Endothelial cell of umbilical vein (primary cell): ENCODE measurements at regions not wholly inside any gene's neighbourhood (a gene's known extent, or its start where the extent isn't known, plus 50 kb on each side); places are given as distances from the start of the nearest gene placed in this dataset.

Experiments used
- BruUV-seq: library from RNA; stranded (reverse); fragments of 400-500 nt; replicated peaks from 2 replicates; lab custom pipeline; 2021; lab: Mats Ljungman, UMichigan
- CTCF ChIA-PET: fragments of 300-600, 350-600 bp; sonication (Branson Sonifier 250); formaldehyde crosslinking; loops from one replicate; lab custom pipeline; 2021; ENCODE audit warnings: antibody characterized with exemption, inconsistent platforms; lab: Charles Lee
- POLR2A ChIA-PET: fragments of 300-600, 350-600 bp; sonication (Branson Sonifier 250); formaldehyde crosslinking; loops from one replicate; lab custom pipeline; 2021; ENCODE audit warnings: antibody characterized with exemption, inconsistent platforms; lab: Charles Lee
- DNase-seq: peaks from one replicate; pipeline ENCODE4 v3.0.0-alpha.2; 2011; ENCODE audit warnings: low read depth, low spot score
- FAIRE-seq: peaks from 2 replicates; lab custom pipeline; 2011; peaks lifted over from hg19 to GRCh38; lab: Jason Lieb, UNC
- H2AFZ ChIP-seq: 2 replicates; pipeline ENCODE4 v1.6.0; 2012; ENCODE audit warnings: low read depth, low read length, control low read depth, inconsistent platforms
- H3K27ac ChIP-seq: 2 replicates; pipeline ENCODE4 v1.5.1; 2011; ENCODE audit warnings: low read depth, mild to moderate bottlenecking, control low read depth, low read length, moderate library complexity; ENCODE audit not compliant: insufficient read depth
- H3K27me3 ChIP-seq, 2 experiments: 2 replicates each; pipeline versions ENCODE4 v1.6.0 to v1.6.1; 2011; ENCODE audit warnings: low read length in 2 of 2, mixed read lengths in 1 of 2; ENCODE audit not compliant: control insufficient read depth in 2 of 2, insufficient read depth in 2 of 2
- H3K36me3 ChIP-seq, 2 experiments: 2 replicates in 1 of 2; 3 replicates in 1 of 2; pipeline ENCODE4 v1.5.1; 2011; ENCODE audit warnings: low read length in 2 of 2, mild to moderate bottlenecking in 1 of 2, moderate library complexity in 1 of 2; ENCODE audit not compliant: control insufficient read depth in 2 of 2, insufficient read depth in 2 of 2; ENCODE audit errors: extremely low read depth in 1 of 2
- H3K4me1 ChIP-seq: 3 replicates; pipeline ENCODE4 v1.5.1; 2011; ENCODE audit warnings: mild to moderate bottlenecking, low read length; ENCODE audit not compliant: control insufficient read depth, insufficient read depth; ENCODE audit errors: extremely low read depth
- H3K4me2 ChIP-seq: 2 replicates; pipeline ENCODE4 v1.6.1; 2011; ENCODE audit warnings: low read length, control low read depth, mixed read lengths; ENCODE audit not compliant: insufficient read depth
- H3K4me3 ChIP-seq, 3 experiments: fragments of 200-600 bp in 1 of 3; sonication (generic), shearing (Covaris generic) in 1 of 3; replicated peaks in 1 of 3; 2 replicates each; pipeline ENCODE4 v1.5.1; 2011 to 2016; ENCODE audit warnings: control low read depth in 3 of 3, low read length in 3 of 3, mild to moderate bottlenecking in 2 of 3, inconsistent platforms in 1 of 3, low read depth in 1 of 3, moderate library complexity in 1 of 3; ENCODE audit not compliant: insufficient read depth in 1 of 3
- H3K79me2 ChIP-seq: 2 replicates; pipeline ENCODE4 v1.6.0; 2012; ENCODE audit warnings: low read length, inconsistent platforms; ENCODE audit not compliant: control insufficient read depth, insufficient read depth
- H3K9ac ChIP-seq: replicated peaks from 2 replicates; pipeline ENCODE3; 2011; ENCODE audit warnings: low read length, control low read depth; ENCODE audit not compliant: insufficient read depth; ENCODE audit errors: extremely low read depth
- H3K9me1 ChIP-seq: replicated peaks from 3 replicates; pipeline ENCODE4 v1.6.0; 2011; ENCODE audit warnings: mild to moderate bottlenecking, low read length; ENCODE audit not compliant: control insufficient read depth, insufficient read depth; ENCODE audit errors: extremely low read depth
- H3K9me3 ChIP-seq: replicated peaks from 2 replicates; pipeline ENCODE4 v1.5.1; 2012; ENCODE audit warnings: low read length, inconsistent platforms; ENCODE audit not compliant: control insufficient read depth, insufficient read depth
- H4K20me1 ChIP-seq: replicated peaks from 2 replicates; pipeline ENCODE3; 2011; ENCODE audit warnings: mild to moderate bottlenecking, low read length; ENCODE audit not compliant: control insufficient read depth, insufficient read depth; ENCODE audit errors: extremely low read depth
- EZH2 ChIP-seq: IDR thresholded peaks from 2 replicates; pipeline ENCODE4 v1.6.1; 2012; ENCODE audit warnings: borderline replicate concordance, low read depth, mild to moderate bottlenecking, moderate library complexity, low read length, inconsistent platforms; ENCODE audit not compliant: severe bottlenecking
- JUN ChIP-seq: IDR thresholded peaks from 2 replicates; pipeline ENCODE4 v1.6.1; 2011; ENCODE audit warnings: borderline replicate concordance, low read depth; ENCODE audit not compliant: insufficient read length, insufficient read depth
- POLR2A ChIP-seq: IDR thresholded peaks from 2 replicates; pipeline ENCODE4 v1.6.1; 2012; ENCODE audit warnings: low read depth, mild to moderate bottlenecking, control low read depth, low read length
- POLR2AphosphoS5 ChIP-seq: IDR thresholded peaks from 2 replicates; pipeline ENCODE4 v1.6.1; 2012; ENCODE audit warnings: low read depth, mild to moderate bottlenecking, control low read depth, low read length, moderate library complexity; ENCODE audit not compliant: insufficient read depth
- dilution Hi-C: fragments of 300-500 bp; cut with MboI; formaldehyde crosslinking; loops from one replicate; pipeline ENCODE4 v1.15.0; 2019; ENCODE audit warnings: low sequenced_read_pairs; ENCODE audit not compliant: extremely low pct_ligation_motif_present
- intact Hi-C: fragments of 100-400 bp; cut with micrococcal nuclease; formaldehyde crosslinking; loops from one replicate; pipeline ENCODE4 v1.10.0; 2022
- TF ChIP-seq, protein P1 (sequence below), 2 donors: IDR thresholded peaks; 1 replicate in 1 of 2; 2 replicates in 1 of 2; pipeline ENCODE4 v1.5.1; 2011; ENCODE audit warnings: low read length in 2 of 2, mild to moderate bottlenecking in 2 of 2, moderate library complexity in 2 of 2, control low read depth in 1 of 2, inconsistent platforms in 1 of 2, low read depth in 1 of 2; ENCODE audit not compliant: insufficient read depth in 1 of 2; ENCODE audit errors: extremely low read depth in 1 of 2
- TF ChIP-seq, protein P2 (sequence below): IDR thresholded peaks from 2 replicates; pipeline ENCODE4 v1.6.1; 2011; ENCODE audit not compliant: insufficient read depth, insufficient read length

DNA sequence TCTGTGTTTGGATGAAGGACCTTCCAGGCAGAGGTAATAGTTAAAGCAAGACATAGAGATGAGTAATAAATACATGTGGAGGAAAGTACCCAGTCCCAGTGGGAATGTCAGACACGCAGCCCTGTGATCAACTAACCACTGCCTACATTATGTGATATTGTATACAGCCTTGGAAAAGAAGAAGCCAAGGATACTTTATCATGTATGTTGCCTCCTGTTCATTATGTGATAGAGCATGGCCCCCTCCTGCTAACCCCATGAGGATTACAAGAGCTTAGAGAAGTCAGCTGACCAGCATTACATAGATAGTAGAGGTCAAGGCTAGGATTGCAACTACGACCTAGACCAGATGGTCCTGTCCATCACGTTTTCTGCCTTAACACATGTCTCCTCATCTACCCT is 497.0 kb upstream of the TNC start:
- no peak overlapping the region for H3K4me3 ChIP-seq
- BruUV-seq, result no TSS peak
- dilution Hi-C loops (no loop called here), intact Hi-C loops (no loop called here)
- no peaks in the 10 kb centered on the region for H3K36me3 ChIP-seq
- H3K4me1 ChIP-seq, result no peaks in the 10 kb centered on the region
- H3K79me2 ChIP-seq, result no peaks in the 10 kb centered on the region
- no peaks in the 10 kb centered on the region for H3K9me3 ChIP-seq
- ChIA-PET CTCF (no interaction called here), POLR2A (no interaction called here)
- no peak overlapping the region for H3K4me2 ChIP-seq
- FAIRE-seq (no peak), DNase-seq (no peak)
- no peaks in the 10 kb centered on the region for H3K9me1 ChIP-seq
- no peak overlapping the region for H2AFZ ChIP-seq
- TF ChIP-seq POLR2AphosphoS5, result no peak
- no peak for TF ChIP-seq EZH2
- TF ChIP-seq, protein P1, sequence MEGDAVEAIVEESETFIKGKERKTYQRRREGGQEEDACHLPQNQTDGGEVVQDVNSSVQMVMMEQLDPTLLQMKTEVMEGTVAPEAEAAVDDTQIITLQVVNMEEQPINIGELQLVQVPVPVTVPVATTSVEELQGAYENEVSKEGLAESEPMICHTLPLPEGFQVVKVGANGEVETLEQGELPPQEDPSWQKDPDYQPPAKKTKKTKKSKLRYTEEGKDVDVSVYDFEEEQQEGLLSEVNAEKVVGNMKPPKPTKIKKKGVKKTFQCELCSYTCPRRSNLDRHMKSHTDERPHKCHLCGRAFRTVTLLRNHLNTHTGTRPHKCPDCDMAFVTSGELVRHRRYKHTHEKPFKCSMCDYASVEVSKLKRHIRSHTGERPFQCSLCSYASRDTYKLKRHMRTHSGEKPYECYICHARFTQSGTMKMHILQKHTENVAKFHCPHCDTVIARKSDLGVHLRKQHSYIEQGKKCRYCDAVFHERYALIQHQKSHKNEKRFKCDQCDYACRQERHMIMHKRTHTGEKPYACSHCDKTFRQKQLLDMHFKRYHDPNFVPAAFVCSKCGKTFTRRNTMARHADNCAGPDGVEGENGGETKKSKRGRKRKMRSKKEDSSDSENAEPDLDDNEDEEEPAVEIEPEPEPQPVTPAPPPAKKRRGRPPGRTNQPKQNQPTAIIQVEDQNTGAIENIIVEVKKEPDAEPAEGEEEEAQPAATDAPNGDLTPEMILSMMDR (IDR thresholded peaks at IDR 0.05; ENCODE audit: extremely low read depth in 1 of 2, insufficient read depth in 1 of 2, low read depth in 1 of 2, low read length in 2 of 2), result no peak
- TF ChIP-seq JUN, result no peak
- TF ChIP-seq, protein P2, sequence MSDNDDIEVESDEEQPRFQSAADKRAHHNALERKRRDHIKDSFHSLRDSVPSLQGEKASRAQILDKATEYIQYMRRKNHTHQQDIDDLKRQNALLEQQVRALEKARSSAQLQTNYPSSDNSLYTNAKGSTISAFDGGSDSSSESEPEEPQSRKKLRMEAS, result no peak
- TF ChIP-seq POLR2A, result no peak
- H4K20me1 ChIP-seq, result no peaks in the 10 kb centered on the region
- H3K27me3 ChIP-seq, result no peaks in the 10 kb centered on the region
- H3K27ac ChIP-seq, result no peak overlapping the region
- H3K9ac ChIP-seq, result no peak overlapping the region
